ENCODE measurements at regions not wholly inside any gene's neighbourhood (a gene's known extent, or its start where the extent isn't known, plus 50 kb on each side); places are given as distances from the start of the nearest gene placed in this dataset.
"Not testable (repeated sequence)": the region's sequence is repeated elsewhere in the genome, so short reads cannot be mapped to it uniquely, and the experiment has no call there.

DNA sequence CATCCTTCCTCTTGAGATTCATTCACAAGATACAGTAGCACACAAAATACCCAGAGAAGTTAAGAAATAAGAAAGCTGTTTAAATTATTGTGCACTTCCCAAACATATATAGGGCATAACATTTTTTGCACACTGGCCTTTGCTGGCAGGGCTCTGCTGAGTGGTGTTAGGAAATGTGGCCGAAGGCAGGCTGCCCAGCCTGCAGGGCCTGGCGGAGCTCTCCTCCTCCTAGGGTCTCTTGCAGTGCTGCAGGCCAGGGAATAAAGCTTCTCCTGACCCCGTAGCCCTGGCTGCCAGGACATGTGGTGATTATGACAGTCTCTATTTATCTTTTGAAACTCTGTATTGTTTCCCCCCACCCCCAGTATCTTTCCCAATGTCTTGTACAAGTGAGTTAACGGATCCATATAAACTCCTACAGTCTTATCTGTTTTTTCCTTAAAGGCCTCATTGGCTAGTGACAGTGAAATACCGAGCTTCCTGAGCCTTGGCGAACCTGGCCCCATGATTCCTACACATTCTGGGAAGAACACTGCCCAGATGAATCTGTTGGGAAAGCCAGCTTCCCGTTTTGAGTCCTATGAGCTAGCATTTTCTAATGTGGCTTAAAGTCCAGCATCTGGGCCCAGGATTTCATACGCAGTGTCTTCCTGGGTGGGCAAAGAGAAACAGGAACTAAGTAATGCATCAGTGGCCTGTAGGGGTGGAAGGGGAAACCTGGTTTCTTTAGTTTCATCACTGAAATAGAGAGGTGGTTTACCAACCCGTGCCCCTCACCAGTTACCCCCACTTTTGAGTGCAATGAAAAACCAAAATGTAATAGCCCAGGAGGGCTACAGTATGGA is 310.3 kb downstream of the BCL2L11 start:
- DNase-seq = not testable (repeated sequence)

DNA sequence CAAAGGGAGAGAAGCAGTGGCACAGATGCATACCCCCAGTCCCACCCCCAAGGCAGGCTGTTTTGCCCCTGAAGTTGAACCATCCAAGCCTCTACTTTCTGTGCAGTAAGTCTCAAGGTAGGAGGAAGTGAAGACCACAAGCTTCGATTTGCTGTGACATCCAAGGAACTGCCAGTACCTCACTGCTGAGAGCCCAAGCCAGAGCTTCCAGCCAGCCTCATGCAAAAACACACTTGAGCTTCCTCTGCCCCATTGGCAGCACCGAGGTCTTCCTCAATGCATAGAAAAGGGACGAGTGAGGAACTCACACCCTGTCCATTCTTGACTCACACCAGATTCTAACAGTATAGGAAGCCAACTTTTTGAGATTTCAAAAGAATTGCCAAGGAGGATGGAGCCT is 311.7 kb downstream of the BCL2L11 start:
- not testable (repeated sequence) for DNase-seq

DNA sequence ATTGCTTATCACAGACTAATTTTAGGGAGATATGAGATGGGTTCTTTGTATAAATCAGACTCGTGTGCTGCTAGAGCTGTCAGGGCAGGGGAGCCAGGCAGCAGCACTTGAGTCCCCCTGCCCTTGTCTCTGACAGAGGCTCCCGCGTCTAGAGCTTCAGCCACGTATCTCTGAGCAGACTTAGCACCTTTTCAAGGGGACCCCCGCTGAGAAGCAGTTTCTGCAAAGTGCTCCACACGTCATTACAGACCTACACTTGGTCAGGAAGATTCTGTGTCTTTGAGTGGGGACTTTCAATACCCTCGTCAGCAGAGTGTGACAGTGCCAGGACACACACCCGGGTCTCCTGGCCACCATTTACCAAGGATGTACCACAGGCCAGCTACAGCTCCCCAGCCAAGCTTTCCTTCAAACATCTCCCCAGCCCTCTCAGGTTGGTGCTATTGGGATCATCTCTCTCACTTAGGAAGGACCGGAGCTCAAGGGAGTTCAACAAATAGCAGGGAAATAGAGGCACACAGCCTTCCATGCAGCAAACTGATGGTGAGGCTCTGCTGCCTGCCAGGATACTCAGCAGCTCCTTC is 312.3 kb downstream of the BCL2L11 start:
- DNase-seq = not testable (repeated sequence)

DNA sequence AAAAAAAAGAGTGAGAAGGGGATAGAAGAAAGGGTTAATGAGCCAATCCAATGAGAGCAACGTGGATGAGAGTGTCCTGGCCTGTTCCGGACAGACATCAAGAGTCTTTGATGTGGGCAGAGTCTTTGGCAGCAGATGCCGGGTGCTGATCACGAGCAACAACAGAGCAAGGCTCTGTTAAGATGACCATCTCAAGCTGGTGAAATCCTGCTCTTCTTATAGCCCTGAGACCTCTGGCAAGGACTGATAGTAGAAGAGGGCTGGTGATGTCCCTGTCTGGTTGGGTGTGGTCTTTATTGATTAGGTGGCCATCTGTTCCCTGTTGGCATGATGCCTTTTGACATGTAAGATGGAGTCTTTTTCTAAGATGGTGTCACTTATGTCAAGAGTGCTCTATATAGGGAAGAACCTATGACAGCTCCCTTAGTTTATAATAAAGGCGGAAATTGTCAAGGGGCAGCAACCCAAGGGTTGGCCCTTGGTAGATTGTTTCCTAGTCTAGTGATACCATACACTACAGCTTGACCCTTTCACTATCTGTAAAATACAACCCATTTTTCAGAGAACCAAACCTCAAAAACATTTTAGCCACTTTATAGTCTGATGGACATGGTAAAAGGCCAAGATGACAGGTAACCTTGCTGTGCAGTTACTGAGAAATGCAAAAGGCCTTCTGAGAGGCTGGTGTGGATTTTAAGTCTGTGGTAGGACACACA is 313.3 kb downstream of the BCL2L11 start:
- not testable (repeated sequence) for DNase-seq

DNA sequence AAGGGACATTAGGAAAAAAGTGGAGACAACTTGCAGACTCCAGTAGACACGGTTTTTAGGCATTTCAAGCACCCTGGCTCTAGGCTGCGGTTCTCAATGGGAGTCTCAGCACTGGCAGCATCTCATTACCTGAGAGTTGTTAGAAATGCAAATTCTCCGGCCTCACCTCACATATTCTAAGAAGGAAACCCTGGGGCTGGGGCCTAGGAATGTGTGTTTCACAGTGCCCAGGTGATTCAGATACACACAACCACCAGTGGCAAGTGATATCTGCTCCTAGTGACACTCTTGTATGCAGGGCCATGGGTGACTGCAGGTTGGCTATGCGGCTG is 313.9 kb downstream of the BCL2L11 start:
- DNase-seq = not testable (repeated sequence)

DNA sequence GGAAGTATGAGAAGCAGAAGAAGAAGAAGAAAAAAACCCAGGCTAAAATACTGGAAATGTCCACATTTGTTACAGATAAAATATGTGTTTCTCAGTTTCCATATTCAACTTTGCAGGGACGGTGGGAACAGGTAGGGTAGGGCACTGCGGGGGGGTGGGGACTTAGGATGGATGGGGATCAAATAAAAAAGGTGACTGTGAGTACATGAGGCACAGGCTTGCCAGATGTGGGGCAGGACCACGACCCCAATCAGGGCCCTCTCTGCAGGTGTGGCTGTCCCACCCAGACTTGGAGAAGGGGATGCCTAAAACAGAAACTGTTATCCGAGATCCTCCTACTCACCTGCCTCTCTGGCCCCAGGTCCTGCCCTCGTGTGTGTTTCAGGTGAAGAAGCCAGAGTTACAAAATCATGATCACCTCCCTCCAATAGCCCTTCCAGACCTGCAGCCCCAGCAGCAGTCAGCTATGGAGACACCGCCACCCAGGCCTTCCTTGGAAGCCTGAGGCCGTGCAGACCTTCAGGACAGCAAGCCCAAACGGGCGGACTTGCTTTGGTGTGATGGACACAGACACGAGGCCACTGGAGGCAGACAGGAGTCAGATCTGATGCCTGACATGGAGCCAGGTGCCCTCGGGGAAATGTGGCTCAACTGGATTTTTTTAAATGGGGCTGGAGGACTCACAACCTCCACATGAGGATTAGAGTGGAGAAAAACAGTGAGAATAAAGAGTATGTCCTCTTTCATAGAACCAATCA is 315.0 kb downstream of the BCL2L11 start:
- DNase-seq = not testable (repeated sequence)

DNA sequence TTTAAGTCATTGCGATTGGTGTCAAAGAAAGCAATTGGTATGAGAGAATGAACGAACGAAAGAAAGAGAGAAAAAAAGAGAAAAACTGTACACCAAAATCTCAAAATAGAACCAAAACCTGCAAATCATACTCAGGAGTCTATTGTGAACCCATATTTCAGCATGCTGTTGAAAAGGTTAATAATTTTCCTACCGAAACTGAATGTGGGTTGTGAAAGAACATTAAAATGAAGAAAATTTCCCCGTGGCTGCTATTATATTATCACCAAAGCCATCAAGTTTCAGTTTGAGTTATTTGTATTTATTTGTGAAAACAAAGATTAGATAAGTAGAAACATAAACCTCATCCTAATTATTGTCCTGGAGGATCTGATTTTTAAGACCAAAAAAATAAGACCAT is 315.7 kb downstream of the BCL2L11 start:
- DNase-seq = not testable (repeated sequence)

DNA sequence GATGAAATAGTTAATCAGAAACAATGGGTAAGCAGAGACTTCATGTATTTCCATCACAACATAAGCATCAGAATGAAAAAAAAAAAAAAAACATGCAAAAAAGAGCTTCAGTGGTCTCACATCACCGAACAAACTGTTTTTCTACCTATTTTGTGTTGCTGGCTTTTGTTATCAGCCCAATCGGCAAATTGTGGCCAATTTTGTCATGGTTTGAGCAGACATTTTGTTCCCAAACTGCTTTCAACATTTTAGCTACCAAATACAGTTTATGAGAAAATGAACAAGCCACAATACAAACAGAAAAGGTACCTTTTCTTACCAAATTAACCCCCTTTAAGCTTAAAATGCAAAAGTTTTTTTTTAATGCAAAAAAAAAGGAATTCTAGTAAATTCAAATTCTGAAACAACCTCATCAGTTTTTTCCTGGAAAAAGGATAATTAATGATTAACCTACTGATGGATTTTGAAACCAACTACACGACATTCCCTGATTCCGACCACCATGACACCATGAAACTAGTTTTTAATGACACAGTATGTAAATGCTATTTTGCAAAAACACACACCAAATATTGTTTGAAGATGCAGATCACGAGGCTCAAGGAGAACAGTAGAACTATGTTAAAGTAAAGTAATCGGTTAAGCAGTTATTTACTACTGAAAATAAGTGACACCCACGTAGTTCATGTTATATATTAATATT is 316.7 kb downstream of the BCL2L11 start:
- not testable (repeated sequence) for DNase-seq

DNA sequence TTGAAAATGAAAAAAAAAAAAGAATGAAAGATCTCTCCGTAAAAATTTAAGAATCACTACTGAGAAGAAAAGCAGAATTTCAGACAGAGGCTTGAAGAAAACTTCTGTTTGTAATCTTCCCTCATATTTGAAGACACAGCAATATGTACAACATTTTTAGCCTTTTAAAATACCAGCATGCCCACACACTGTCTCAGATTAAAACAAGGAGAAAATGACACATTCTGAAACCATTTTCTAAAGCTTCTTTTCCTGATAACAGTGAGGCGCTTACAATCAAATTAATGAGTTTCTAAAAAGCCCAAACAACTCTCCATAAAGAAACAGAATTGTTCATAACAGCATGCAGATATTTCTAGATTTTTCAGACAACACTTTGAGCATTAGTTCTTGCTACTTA is 317.4 kb downstream of the BCL2L11 start:
- DNase-seq = not testable (repeated sequence)

DNA sequence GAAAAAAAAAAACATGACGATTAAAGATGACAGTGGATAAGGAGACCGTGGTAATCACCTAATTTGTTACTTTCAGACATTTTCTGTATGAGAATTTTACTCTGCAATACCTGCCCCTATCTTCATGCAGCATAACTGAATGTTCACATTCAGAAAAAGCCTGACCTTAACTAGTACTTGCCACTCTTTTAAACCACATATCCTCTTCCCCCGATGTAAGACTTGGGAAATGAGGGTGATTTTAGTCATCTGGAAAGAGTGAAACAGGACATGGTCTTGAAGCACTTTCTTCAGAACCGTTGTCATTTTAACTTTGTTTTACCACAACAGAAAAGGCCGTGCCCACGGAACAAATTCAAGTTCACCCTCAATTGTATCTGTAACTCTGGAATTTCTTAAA is 318.5 kb downstream of the BCL2L11 start:
- not testable (repeated sequence) for DNase-seq

DNA sequence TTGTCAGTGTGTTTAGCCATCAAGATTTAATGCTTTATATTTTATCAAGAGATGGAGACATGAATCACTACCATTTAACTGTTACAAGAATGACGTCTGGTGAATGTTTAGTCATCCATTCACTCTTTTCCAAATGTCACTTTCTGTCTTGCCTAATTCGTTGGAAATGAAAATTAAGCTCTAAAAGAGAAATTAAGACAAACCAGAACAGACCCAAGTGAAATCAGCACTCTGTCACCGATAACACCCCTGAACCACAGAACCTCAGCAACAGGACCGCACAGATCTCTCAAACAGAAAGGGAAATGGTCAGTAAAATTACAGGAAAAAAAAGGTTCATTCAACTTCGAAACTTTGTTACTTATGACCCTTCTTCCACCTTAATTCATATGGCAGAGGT is 320.9 kb downstream of the BCL2L11 start:
- not testable (repeated sequence) for DNase-seq

DNA sequence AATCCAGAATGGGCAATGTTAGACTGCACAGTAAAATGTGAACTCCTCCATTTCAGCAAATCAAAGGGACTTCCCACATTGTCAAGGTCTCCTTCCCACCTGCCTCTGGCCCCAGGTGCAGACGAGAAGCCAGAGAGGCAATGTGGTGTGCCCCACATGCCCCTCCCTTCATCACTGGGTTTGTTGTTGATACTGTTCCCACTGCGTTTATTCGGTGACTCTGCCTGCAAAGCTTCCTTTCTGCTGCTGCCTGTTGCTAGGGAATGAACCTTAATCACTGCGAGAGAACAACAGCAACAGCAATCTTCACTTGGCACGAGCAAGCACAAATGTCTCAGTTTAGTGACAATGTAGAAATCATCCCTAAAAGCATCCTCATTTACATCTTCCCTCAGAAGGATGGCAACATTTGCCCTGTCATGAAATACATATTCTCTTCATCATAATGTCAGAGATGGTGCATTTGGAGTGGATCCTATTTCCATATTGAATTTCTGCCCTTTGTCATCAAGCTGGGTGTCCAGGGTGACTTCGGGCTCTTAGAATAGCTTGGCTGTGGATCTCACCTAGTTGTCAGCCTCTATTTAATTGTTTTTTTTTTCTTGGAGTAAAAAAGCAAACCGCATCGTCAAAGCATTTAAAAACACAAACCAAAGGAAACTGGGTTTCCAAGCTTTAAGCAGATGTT is 322.2 kb downstream of the BCL2L11 start:
- not testable (repeated sequence) for DNase-seq

DNA sequence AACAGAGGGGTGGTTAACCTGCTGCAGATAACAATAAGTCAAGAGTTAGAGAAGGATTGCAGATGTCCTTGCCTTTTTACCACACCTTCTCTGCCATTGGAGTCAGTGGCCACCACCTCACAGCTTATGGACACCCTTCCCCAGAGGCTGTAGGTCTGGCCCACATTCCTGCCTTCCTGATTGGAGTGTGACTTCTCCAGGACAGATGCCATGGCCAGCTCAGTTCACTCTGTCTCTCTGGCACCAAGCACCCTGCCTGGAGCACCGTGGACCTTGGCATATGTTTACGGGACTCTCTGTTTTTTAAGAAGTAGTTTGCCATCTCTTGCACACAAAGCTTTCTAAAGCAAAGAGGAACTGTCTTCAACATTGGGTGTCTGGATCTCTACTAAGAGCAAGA is 323.8 kb downstream of the BCL2L11 start:
- DNase-seq = not testable (repeated sequence)

DNA sequence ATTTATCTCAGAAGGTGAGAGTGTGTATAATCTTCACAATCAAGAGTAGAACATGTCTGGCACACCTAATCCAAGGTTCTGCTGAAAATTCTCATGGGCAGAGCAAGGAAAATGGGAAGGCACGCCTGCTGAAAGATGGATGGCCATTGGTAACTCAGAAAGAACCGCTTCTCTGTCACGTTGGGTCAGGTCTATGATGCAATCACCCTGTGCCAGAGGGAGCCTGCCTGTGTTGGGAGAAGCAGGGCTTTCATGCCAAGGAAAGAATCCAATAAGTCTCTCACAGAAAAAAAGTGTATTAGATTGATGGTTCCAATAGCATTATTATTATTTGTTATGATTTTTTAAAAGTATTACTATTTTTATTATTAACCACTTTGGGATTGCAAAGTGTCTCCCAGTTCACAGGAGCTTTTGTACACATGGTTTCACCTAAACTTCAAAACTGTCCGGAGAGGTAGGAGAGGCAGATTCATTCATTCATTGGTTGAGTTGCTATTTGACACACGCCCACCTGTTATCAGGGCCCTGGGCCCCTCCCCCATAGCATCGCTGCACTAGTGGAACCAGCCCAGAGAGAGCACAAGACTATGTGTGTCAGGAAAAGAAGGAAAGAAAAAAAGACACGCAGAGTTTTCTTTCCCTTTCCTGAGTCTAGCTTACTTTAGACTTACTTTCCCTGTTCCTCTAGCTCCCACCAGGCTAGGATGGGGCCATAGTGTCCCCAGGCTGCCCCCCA is 324.6 kb downstream of the BCL2L11 start:
- not testable (repeated sequence) for DNase-seq

DNA sequence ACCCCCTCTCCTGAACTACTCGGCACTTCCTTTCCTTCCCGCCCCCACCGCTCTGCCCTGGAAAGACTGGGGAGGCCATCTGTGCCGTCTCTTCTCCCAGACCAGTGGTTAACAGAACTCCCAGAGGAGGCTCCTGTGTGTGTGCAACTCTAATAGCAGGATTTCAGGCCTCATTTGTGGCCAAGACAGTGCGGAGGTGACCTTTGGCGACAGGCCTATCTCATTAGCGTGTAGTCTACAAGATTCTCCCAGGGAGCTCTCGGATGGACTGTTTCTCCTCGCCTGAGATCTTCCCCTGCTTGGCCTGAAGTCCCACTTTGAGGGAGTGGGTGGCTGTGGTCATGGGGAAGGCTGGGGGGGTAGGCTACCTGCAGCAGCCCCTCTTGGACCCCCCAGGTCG is 325.2 kb downstream of the BCL2L11 start:
- DNase-seq = not testable (repeated sequence)

DNA sequence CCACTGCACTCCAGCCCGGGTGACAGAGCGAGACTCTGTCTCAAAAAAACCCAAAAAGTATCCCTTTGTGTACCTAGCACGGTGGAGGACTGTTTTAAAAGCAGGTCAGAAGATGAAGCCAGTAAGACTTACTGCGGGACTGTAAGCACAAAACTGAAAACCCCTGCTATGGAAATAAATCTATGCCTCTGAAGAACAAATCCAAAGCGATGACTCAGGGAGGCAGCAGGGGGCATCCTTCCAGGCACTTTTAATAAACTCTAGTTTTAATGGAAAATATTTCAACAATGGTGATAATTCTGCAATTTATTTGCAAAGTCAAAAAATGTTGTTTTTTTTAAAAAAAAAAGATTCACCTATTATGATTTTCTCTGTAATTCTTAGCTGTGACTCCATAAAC is 326.8 kb downstream of the BCL2L11 start:
- DNase-seq = not testable (repeated sequence)

DNA sequence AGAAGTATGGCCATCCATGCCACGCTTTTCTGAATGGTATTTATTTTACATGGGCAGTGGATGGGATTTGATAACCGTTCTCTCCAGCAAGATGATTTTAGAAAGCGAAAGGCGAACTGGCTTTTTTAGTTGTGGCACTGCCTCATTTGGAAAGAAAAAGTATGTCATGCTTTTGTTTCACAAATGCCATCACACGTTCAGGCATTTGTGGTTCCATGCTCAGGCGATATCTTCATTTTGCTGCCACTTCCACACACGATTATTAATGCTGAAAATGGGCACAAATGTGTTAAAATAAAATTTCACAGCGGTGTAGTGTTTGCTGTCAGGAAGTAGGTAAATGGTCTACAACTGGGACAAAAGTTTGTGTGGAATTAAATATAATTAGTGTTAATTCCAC is 328.1 kb downstream of the BCL2L11 start:
- not testable (repeated sequence) for DNase-seq

DNA sequence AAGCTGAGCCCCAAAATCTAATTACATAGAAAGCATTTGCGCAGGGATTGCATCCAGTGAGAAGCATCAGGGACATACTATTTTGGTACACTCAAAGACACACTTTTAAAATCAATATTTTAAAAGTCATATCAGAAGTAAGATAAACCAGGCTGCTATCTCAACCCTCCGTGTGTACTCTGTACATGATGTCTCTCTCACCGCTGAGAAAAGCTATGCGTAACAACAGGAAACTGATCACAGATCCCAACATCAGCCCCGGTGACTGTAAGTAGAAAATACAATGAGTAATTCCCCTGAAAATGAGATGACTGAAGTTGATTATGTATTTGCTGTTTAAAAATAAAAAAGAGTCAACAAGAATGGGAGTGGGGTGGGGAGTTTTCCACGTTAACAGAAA is 329.8 kb downstream of the BCL2L11 start:
- not testable (repeated sequence) for DNase-seq

DNA sequence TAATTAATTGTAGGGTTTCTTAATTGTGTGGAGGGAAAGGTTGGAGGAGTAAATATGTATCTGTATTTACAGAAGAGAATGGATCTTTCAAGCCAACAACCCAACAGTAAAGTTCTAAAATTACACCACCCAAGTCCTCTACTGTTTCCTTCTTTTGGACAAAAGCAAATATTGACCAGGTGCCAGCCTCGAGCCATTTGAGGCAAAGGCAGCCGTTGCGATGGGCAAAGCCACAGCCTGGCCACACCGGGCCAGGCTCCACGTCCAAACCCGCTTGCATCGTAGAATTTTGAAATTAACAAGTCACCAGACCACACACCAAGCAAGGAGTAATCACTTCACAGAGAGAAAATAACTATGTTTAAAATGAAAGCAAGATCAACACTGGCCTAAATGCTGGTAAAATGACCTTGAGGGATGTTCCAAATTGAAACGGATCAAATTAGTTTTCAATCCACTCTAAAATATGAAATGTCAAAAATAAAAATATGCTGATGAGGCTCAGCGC is 331.0 kb downstream of the BCL2L11 start:
- DNase-seq = not testable (repeated sequence)

DNA sequence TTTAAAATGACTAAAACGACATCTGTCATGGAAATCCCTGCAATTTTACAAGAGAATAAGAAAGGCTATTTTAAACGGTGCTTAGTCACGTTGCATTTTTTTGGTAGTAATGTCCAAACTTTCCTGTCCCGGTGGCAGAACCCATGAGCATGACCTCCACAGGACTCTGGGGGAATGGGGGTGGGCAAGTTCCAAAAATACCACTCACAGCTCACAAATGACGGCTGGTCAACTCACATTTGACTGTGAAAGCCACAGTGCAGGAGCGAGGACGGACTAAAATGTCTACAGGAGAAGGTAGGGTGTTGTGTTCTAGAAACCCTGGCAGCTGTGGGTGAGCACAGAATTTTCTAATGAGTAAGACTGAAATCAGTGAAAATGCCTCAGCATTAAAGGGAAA is 331.5 kb downstream of the BCL2L11 start:
- DNase-seq = not testable (repeated sequence)

DNA sequence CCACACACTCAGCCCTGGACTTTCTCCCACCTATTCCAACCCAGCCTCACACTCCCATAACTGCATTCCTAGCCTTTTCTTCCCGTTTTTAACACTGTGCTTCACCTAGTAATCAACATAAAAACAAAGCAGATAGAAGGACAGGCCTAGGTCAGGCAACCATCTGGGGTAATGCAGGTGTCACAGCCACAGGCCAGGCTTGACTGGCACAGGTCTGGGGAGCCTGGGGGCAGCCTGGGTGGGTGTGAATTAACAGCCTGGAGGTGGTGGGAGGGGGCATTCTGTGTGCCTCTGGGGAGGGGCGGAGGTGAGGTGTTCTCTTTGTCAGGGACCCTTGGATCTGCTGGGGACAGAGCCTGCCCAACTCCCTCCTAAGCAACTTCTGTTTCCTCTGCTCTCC is 332.6 kb downstream of the BCL2L11 start:
- DNase-seq = not testable (repeated sequence)
